SK-N-MC (cell line): ENCODE measurements at regions not wholly inside any gene's neighbourhood (a gene's known extent, or its start where the extent isn't known, plus 50 kb on each side); places are given as distances from the start of the nearest gene placed in this dataset.

Experiments
- DNase-seq: peaks from one replicate; pipeline ENCODE4 v3.0.0-alpha.2; 2011; ENCODE audit warnings: low read depth, low spot score
- H3K27ac ChIP-seq: fragments of 200-600 bp; sonication (generic); 2 replicates; pipeline ENCODE4 v1.5.1; 2016; ENCODE audit warnings: mixed run types
- H3K36me3 ChIP-seq: fragments of 200-600 bp; sonication (generic); 2 replicates; pipeline ENCODE4 v1.6.1; 2017; ENCODE audit warnings: antibody characterized with exemption, low read length, mixed read lengths; ENCODE audit not compliant: insufficient read depth
- H3K4me3 ChIP-seq: fragments of 200-600 bp; sonication (generic); 2 replicates; pipeline ENCODE4 v1.5.1; 2016
- H3K9ac ChIP-seq: fragments of 200-600 bp; sonication (generic); 2 replicates; pipeline ENCODE4 v1.8.0; 2017; ENCODE audit warnings: mixed run types, mixed read lengths; ENCODE audit not compliant: insufficient read length
- H3K9me3 ChIP-seq: fragments of 200-600 bp; sonication (generic); 2 replicates; pipeline ENCODE4 v1.6.1; 2017; ENCODE audit warnings: low read depth, mild to moderate bottlenecking, antibody characterized with exemption, low read length, moderate library complexity, mixed read lengths
- EZH2 ChIP-seq: fragments of 200-600 bp; sonication (generic); IDR thresholded peaks from one replicate; pipeline ENCODE4 v1.6.1; 2017; ENCODE audit warnings: antibody characterized with exemption
- FOXP2 ChIP-seq: optimal IDR thresholded peaks from 2 replicates; pipeline ENCODE3; 2011; ENCODE audit warnings: mild to moderate bottlenecking, moderate library complexity; ENCODE audit not compliant: insufficient read depth; ENCODE audit errors: extremely low read length, control extremely low read depth
- POLR2AphosphoS5 ChIP-seq: IDR thresholded peaks from 2 replicates; pipeline ENCODE4 v1.6.1; 2012; ENCODE audit warnings: mild to moderate bottlenecking, low read depth, low read length, borderline replicate concordance

- no peak for DNase-seq
- no peaks in the 10 kb centered on the region for H3K9me3 ChIP-seq
- H3K27ac ChIP-seq, result no peak overlapping the region
- TF ChIP-seq POLR2AphosphoS5, result no peak
- no peak for TF ChIP-seq FOXP2
- no peak overlapping the region for H3K4me3 ChIP-seq
- H3K36me3 ChIP-seq, result no peaks in the 10 kb centered on the region
- no peak overlapping the region for H3K9ac ChIP-seq
Observed at GRCh38 chr9:108377382-108377781, 478.4 kb downstream of the ACTL7B start.

- no peaks in the 10 kb centered on the region for H3K9me3 ChIP-seq
- no peaks in the 10 kb centered on the region for H3K36me3 ChIP-seq
- no peak overlapping the region for H3K27ac ChIP-seq
- H3K9ac ChIP-seq, result no peak overlapping the region
- H3K4me3 ChIP-seq, result no peak overlapping the region
- no peak for DNase-seq
- TF ChIP-seq POLR2AphosphoS5 (no peak), FOXP2 (no peak), EZH2 (no peak)
Observed at GRCh38 chr9:108376140-108376539, 479.6 kb downstream of the ACTL7B start.

- DNase-seq, result no peak
- no peaks in the 10 kb centered on the region for H3K36me3 ChIP-seq
- H3K9me3 ChIP-seq, result no peaks in the 10 kb centered on the region
- H3K4me3 ChIP-seq, result no peak overlapping the region
- no peak overlapping the region for H3K9ac ChIP-seq
- no peak overlapping the region for H3K27ac ChIP-seq
- TF ChIP-seq EZH2, result no peak
- no peak for TF ChIP-seq POLR2AphosphoS5
- no peak for TF ChIP-seq FOXP2
Observed at GRCh38 chr9:108374626-108375025, 481.2 kb downstream of the ACTL7B start.

GRCh38 chr9:108367188-108367587 is 488.6 kb downstream of the ACTL7B start:
- Histone ChIP-seq H3K27ac (no peak overlapping the region), H3K36me3 (no peaks in the 10 kb centered on the region), H3K9ac (no peak overlapping the region), H3K4me3 (no peak overlapping the region), H3K9me3 (no peaks in the 10 kb centered on the region)
- no peak for DNase-seq
- TF ChIP-seq EZH2 (no peak), FOXP2 (no peak), POLR2AphosphoS5 (no peak)

- Histone ChIP-seq H3K36me3 (no peaks in the 10 kb centered on the region), H3K27ac (no peak overlapping the region), H3K9ac (no peak overlapping the region), H3K9me3 (no peaks in the 10 kb centered on the region), H3K4me3 (no peak overlapping the region)
- DNase-seq, result no peak
- TF ChIP-seq POLR2AphosphoS5 (no peak), FOXP2 (no peak), EZH2 (no peak)
Observed at GRCh38 chr9:108363311-108363710, 492.5 kb downstream of the ACTL7B start.

- Histone ChIP-seq H3K36me3 (no peaks in the 10 kb centered on the region), H3K9me3 (no peaks in the 10 kb centered on the region), H3K4me3 (no peak overlapping the region), H3K27ac (no peak overlapping the region), H3K9ac (no peak overlapping the region)
- TF ChIP-seq EZH2 (no peak), POLR2AphosphoS5 (no peak), FOXP2 (no peak)
- DNase-seq, result no peak
Observed at GRCh38 chr9:108360304-108360703, 495.5 kb downstream of the ACTL7B start.

- TF ChIP-seq EZH2 (no peak), FOXP2 (no peak), POLR2AphosphoS5 (no peak)
- Histone ChIP-seq H3K4me3 (no peak overlapping the region), H3K9me3 (no peaks in the 10 kb centered on the region), H3K9ac (no peak overlapping the region), H3K36me3 (no peaks in the 10 kb centered on the region), H3K27ac (no peak overlapping the region)
- no peak for DNase-seq
Observed at GRCh38 chr9:108356806-108357205, 499.0 kb downstream of the ACTL7B start.

- Histone ChIP-seq H3K27ac (no peak overlapping the region), H3K4me3 (no peak overlapping the region), H3K36me3 (no peaks in the 10 kb centered on the region), H3K9me3 (no peaks in the 10 kb centered on the region), H3K9ac (no peak overlapping the region)
- TF ChIP-seq EZH2, result no peak
- DNase-seq, result no peak
Observed at GRCh38 chr9:108351571-108351970, 504.2 kb downstream of the ACTL7B start.

- Histone ChIP-seq H3K36me3 (no peaks in the 10 kb centered on the region), H3K27ac (no peak overlapping the region), H3K4me3 (no peak overlapping the region), H3K9me3 (no peaks in the 10 kb centered on the region), H3K9ac (no peak overlapping the region)
- DNase-seq, result no peak
- TF ChIP-seq EZH2 (no peak), POLR2AphosphoS5 (no peak), FOXP2 (no peak)
Observed at GRCh38 chr9:108347463-108348188, 508.2 kb downstream of the ACTL7B start.
